GM19238 (cell line): ENCODE measurements at regions not wholly inside any gene's neighbourhood (a gene's known extent, or its start where the extent isn't known, plus 50 kb on each side); places are given as distances from the start of the nearest gene placed in this dataset.

Experiments used
- DNase-seq: peaks from one replicate; pipeline ENCODE4 v3.0.0; 2011; ENCODE audit warnings: low spot score; ENCODE audit not compliant: insufficient read length

GRCh38 chr16:65489531-65490023 is 367.7 kb upstream of the CDH11 start:
- no peak for DNase-seq

DNA sequence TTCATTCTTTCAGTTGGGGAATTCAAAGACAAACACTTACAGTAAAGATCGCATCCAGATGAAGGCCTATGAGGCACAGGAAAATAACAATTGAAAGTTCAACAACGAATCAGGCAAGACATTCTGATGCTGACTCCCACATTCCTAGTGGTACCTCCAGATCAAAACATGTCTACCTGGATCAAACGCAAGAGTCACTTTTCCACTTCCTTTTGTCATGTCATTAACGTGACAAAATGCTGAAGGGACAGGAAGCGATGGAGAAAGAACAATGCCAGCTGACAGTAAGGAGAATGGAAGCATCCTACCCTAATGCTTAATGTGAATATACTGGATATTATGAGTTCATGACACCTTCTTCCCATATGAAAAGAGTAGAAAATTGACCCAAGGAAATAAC is 365.4 kb upstream of the CDH11 start:
- DNase-seq, result no peak

- DNase-seq, result no peak
These were observed 360.1 kb upstream of the CDH11 start for GRCh38 chr16:65481956-65482355.

GRCh38 chr16:65480281-65481091 is 358.6 kb upstream of the CDH11 start:
- DNase-seq, result no peak

DNA sequence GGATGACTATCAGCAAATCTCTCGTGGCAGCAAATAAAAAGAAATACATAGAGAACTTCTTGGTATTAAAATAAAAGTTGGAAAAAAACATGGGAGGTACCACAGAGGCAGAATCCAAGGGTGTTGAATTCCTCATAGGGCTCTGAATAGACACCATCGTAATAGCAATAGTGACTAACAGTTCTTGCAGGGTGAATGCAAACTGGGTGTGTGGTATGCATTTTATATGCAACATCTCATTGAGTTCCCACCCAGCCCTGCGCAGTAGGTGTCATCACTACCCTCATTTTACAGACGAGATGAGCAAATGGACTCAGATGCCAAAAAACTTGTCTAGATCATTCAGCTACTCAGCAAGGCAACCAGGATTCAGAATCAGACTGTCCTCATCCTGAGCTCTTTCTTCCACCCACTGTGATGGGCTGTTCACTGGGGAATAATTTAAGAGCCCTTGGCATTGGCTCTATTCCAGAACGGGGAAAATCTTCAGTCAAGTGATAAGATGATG is 354.6 kb upstream of the CDH11 start:
- DNase-seq, result no peak

- no peak for DNase-seq
These were observed 351.8 kb upstream of the CDH11 start for GRCh38 chr16:65473699-65474098.

DNA sequence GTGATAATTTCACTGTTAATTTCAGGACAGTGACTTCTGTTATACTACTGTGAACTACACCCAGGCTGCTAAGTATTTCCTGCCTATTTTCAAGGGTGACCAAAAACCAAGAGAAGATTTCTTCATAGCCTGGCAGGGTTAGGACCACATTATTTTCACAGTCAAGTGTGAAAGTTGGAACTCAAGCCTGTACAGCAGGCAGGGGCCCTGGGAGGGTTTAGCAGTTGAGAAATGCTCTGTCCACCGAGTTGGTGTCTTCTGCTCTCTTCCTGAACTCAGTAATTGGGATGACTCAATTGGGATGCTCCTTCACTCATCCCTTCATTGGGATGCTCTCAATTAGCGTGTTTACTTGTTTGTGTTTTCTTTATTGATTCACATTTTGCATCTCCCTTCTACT is 347.3 kb upstream of the CDH11 start:
- DNase-seq, result no peak

DNA sequence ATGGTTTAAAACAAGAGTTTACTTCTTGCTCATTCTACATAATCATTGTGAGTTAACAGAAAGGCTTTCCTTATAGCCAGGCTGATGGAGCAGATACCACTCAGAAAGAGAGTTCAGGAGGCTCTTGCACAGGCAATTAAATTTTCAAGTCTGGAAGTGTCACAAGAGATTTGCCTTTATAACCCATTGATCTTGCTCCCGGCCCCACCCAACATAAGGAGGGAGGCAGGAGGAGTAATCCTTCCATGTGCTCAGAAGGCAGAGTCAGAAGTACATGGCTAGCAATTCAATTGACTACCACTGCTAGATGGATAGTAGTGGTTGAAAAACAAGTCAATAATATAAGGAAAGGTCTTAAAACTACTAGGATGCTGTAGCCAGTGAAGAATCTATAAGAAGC is 346.3 kb upstream of the CDH11 start:
- DNase-seq, result no peak

DNA sequence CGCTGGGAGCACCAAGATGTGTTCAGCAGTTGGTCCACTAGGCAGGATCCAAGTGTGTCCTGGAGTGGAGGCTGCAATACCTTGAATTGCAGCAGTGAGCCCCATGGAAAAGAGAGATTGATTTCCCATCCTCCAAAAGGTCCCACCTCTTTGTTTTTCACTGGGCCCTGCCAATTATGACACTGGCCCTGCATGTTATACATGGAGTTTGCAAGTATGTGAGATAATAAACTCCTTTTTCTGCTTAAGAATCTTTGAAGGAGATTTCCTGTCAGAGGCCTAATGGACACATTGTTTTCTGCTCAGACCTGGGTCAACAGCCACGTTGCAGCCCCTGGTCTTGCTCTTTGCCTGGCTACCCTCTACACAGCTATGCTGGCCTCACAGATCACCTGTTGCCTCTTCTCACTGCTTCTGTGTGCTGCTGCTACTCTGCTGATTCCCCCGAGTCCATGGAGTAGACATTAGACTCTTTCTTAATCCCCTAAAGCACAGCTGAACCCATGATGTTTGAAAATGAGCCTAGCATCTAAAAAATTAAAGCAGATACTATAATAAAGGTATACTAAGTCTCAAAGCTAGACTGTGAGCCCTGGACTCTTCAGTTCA is 341.9 kb upstream of the CDH11 start:
- no peak for DNase-seq

DNA sequence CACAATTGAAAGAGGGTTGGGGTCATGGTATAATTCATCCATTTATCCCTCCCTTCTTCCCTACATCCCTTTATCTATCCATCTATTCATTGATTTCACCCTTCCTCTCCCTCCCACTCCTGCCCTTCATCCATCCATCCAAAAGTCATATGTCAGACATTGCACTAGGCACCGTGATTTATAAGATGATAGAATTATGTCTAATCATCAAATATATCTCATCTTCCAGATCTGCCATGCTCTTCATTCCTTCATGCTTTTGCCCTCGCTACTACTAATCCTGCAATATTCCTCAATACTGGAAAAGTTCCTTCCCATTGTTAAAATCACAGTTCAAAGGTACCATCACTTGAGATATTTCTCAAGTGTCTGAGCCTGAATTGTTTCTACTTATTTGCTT is 335.2 kb upstream of the CDH11 start:
- DNase-seq, result no peak

GRCh38 chr16:65455761-65456160 is 333.9 kb upstream of the CDH11 start:
- DNase-seq, result no peak

GRCh38 chr16:65453646-65454045 is 331.8 kb upstream of the CDH11 start:
- no peak for DNase-seq

- DNase-seq, result no peak
These were observed 327.7 kb upstream of the CDH11 start for GRCh38 chr16:65449526-65449925.

DNA sequence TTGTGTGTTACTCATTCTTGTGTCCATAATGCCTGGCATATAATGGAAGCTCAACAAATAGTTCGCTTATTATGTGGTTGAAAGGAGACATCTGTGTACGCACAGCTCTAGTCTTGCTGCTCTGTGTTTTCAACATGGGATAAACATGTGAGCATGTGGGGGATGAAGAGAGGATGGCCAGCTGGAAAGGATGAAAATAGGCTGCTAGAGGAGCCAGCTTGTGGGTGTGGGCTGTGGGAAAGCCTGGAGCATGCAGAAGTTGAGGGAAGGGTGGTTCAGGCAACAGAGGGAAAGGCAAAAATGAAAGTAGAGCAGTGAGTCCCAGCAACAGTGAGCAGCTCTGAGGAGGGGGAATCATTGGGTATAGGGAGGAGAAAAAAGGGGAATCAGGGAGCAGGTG is 324.6 kb upstream of the CDH11 start:
- no peak for DNase-seq

DNA sequence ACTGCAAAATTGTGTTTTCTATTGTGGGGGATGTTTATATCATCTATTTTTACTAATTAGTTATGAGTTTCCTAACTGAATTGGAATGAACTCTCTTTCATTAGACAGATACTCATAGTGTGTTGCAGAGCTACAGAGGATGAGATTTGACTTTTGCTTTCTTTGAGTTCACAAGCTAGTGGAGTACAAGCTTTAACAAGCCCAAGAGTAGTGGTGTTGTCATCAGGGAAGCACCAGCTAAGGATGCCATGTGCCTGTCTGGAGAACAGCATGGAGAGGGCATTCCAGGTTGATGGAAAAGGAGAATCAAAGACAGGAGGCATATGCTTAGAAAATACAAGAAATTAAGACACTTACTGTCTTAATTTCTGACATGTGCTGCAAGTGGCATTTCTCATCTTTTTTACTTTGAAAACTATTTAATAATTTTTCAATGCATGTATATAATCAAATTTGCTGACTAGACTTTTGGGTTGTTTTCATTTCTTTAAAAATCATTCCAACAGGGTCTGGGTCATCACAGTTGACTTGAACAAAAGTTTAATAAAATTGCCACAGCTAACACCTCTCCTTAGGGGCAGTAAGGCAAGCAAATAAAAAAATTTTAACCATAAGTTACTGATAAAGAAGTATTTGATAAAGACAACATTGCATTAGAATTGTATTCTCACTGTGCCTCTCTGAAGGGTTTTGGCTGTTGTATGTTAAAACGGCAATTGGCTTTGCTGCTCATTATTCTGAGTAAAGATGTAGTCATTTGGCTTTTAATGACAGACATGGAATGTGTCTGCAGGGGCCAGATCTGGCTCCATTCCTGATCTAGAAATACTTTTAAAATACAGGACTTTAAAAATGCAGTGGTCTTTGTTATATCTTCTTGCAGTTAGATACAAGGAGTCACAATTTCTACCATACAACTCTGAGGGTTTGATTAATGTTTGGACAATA is 323.7 kb upstream of the CDH11 start:
- no peak for DNase-seq

- DNase-seq, result no peak
These were observed 319.6 kb upstream of the CDH11 start for GRCh38 chr16:65441501-65441900.

DNA sequence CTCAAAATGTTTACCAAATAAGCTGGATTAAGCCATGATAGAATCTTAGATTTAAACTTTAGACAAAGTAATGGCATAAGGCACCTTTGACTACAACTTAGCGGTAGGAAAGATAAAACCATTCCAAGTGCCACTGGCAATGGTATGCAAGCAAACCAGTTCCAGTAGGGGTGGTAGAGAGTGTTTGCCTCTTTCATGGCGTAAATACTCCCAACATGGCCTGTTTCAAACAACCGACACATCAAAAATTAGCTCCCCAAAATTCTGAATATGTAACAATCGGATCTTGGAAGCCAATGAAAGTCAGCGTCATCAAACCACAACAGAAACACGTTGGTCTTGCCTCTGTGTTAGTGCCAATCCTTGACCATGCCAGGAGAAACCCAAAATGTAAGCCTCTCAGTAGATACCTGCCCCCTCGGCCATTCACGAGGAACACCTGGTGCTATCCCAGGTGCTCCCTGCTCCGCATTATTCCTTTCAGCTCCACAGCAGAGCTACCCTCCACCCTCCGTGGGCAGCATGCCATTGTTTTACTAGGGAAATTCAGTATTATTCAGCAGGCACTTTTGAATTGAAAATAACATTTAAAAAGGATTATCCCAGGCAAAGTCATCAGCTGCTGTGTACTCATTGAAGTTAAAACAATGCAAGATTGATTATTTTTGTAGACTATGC is 307.8 kb upstream of the CDH11 start:
- DNase-seq, result no peak

DNA sequence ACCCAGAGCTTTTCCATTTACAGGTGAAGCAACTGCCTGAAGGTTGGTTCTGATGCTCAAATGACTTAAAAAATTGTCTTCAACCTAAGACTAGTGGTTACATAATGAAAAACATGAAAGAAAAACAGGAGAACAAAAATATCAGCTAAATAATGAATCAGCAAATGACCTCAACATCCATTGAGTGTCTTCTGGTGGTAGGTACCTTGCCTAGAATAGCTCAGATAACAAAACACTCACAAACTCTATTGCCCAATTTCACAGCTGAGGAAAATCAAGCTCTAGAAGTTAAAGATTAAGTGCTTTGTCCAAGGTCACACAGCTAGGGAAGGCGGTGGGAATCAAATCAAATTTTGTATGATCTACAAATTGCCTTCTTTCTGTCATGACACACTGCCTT is 304.6 kb upstream of the CDH11 start:
- no peak for DNase-seq

DNA sequence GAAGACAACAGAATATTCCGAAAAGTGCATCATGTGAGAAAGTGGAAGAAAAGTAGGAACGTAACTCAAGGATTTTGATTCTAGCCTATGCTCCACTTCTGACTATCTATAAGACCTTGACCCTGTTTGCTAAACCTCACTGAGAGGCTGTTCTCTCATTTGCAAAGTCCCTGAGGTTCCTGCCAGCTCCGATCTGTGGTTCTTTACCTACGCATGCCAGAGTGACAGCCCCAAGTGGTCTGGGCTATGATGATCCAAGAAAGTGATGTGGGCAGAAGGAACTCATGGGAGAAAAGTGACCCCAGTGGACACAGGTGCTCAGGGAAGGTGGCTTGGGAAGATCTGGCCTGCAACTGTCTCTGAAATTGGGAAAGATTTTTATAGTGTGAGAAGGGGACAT is 301.1 kb upstream of the CDH11 start:
- no peak for DNase-seq

GRCh38 chr16:65421596-65421995 is 299.7 kb upstream of the CDH11 start:
- DNase-seq, result no peak

DNA sequence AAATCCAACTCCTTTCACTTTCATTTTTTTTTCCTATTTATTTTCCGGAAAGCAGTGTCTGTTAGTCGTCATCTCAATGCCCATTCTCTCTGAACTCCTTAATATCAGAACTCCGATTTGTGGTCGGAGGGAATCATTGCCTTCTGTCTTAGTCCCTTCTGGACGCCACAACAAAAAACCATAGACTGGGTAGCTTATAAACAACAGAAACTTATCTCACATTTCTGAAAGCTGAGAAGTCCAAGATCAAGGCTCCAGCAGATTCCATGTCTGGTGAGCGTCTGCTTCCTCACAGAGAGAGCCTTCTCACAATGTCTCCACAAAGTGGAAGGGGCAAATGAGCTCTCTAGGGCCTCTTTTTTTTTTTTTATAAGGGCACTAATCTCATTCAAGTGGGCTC is 296.6 kb upstream of the CDH11 start:
- DNase-seq, result no peak
